GM19328 (cell line): ENCODE measurements at regions not wholly inside any gene's neighbourhood (a gene's known extent, or its start where the extent isn't known, plus 50 kb on each side); places are given as distances from the start of the nearest gene placed in this dataset.
A peak's percentile ranks its signal among the peaks of the same experiment; 100 is the strongest.

Experiments used
- ATAC-seq: cut with Tn5 transposase; IDR thresholded peaks from one replicate; pipeline ENCODE4 v1.9.1; 2021; ENCODE audit warnings: mild to moderate bottlenecking, moderate library complexity; ENCODE audit not compliant: unreplicated experiment

- ATAC-seq: no peak
Observed at GRCh38 chr7:112887976-112888375, 97.8 kb upstream of the TMEM168 start.

GRCh38 chr7:112887337-112887736, 97.1 kb upstream of the TMEM168 start:
- ATAC-seq: no peak

DNA sequence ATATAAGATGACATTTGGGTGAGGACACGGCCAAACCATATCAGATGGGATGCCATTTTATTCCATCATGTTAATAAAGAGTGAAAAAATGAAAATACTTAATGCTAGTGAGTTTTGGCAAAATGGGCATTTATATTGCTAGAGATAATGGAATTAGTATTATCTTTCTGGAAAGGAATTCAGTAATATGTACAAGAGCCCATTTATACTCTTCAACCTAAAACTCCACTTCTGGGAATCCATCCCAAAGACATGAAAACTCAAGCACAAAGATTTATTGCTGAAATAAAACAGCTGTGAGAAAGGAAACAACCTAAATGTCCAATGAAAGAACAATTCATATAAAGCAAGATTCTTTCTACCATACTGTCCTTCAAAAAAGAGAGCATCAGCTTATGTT, 96.0 kb upstream of the TMEM168 start:
- no peak for ATAC-seq

- ATAC-seq: no peak
Observed at GRCh38 chr7:112882991-112883390, 92.8 kb upstream of the TMEM168 start.

DNA sequence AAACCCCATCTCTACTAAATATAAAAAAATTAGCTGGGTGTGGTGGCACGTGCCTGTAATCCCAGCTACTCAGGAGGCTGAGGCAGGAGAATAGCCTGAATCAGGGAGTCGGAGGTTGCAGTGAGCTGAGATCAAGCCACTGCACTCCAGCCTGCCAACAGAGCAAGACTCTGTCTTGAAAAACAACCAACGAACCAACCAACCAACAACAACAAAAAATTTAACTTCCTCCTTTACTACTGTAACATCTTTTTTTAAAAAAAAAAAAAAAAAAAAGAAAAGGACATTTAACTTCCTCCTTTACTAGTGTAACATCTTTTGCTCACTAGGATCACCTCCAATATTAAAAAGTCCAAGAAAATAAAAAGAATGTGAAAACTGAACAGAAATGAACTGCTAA, 92.3 kb upstream of the TMEM168 start:
- ATAC-seq: no peak

DNA sequence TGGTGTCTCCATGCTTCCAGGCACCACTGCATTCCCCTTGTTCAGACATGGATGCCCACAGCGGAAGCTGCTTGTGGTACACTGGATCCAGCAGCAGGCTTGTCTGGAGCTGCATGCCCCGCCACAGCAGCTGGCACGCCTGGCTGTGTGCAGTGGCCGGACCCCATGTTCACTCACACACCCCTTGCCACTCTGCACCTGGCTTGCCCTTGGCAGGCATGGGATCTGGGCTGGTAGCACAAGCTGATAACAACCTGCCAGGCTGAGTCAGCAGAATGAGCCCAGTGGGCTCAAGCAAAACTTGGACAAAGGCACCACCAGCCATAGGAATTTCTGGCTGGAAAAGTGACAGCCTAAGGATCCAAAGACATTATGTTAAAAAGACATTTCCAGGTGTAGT, 91.8 kb upstream of the TMEM168 start:
- no peak for ATAC-seq

DNA sequence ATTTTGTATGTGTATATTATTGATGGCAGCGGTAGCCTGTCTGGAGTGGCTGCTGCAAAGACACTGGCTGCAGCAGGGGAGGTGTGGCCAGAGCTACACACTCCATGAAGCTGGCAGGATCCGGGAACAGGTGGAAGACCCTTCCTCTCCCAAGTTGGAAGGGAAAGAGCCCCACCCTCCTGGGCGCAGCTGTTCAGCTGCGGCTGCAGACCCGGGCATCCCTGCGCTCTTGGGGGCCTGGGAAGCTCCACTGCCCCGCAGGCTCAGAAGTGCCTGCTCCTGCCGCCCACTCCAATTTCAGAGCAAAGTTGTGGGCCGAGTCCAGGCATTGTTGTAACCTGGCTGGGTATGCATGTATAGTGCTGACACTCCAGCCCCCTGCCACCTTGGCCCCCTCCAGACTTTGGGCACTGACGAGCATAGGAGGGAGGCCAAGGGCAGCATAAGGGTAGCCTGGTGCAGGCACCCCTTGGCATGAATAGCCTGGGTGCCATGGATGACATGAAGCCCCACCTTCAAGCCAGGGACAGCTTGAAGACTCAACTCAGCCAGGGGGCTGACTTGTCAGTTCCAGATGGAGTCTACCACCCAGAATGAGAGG, 90.7 kb upstream of the TMEM168 start:
- no peak for ATAC-seq

- no peak for ATAC-seq
Observed at GRCh38 chr7:112877691-112878460, 87.7 kb upstream of the TMEM168 start.

DNA sequence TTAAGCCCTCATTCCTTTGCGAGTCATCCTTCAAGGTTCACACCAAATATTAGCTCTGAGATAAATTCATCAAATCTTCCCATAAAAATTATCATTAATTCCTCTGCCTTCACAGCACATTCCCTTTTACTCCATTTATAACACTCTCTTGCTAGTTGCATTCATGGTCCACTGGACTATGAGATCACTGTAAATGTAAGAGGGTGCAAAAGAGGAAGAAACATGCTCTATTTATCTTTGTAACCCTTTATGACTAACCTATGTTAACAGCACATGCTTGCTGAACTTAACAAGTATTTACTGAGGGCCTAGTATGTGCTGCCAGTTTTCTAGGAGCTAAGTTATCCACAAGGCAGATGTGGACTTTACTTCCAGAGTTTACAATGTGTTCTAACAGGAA, 86.7 kb upstream of the TMEM168 start:
- ATAC-seq: no peak

- no peak for ATAC-seq
Observed at GRCh38 chr7:112874909-112875308, 84.7 kb upstream of the TMEM168 start.

- ATAC-seq: peak; percentile 60
Observed at GRCh38 chr7:112873831-112874553, 83.8 kb upstream of the TMEM168 start.

DNA sequence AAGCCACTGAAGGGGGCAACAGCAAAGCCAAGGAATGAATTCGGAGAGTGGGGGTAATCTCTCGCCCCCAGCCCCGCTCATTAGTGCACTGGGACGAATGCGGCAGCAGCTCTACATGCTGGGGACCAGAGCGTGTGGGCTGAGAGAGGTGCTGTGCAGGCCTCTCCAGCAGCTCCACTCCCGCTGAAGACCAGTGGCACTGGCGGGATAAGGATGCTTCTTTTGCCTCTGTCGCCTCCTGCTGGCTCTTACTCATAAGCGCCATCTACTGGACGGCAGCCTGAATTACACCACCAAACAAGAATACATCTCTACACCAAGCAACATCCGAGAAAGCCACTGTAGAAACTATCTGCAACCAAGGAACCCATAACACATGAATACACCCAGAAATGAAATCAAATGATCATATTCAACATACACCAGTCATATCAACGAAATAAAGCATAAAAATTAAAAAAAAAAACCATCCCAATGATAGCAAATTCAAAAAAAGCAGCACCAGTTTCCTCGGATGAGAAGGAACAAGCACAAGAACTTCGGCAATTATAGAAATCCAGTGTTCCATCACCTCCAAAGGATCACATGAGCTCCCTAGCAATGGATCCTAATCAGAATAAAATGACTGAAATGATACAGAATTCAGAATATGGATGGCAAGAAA, 79.0 kb upstream of the TMEM168 start:
- no peak for ATAC-seq

DNA sequence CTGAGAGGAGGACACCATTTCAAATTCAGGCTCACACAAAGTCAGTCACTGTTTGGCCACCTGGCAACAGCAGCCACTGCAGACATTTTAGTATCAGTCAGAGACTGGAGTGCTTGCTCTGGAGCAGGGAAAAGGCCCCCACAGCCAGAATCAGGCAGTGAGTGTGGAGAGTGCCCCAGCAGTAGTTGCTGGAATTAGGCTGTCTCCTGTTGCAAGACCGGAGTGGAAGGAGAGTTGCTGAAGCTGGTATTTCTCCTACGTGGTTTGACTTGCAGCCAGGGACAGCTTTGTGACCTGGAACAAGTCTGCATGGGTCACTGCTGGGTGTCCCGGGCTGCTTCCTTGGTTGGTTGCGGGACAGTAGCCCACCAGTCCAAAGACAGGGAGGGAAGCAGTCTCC, 78.4 kb upstream of the TMEM168 start:
- ATAC-seq: no peak

DNA sequence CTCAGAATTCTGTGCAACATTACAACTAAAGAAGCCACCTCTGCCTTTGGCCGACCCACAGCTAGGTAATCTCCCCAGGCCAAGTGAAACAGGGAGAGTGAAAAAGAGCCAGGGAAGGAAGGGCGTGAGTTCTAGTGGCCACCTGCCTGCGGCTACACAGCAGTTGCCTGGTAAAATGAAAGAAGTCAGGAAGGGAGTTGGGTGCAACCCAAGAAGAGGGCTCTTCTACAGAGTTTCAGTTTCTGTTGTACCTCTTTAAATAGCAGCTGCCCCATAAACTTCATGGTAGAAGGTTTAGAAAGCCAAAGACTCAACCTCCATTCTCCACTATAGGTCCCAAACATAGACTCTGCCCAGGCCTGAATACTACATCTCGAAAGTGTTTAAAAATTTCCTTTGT, 76.2 kb upstream of the TMEM168 start:
- ATAC-seq: peak; percentile 90

GRCh38 chr7:112864380-112864779, 74.2 kb upstream of the TMEM168 start:
- no peak for ATAC-seq

DNA sequence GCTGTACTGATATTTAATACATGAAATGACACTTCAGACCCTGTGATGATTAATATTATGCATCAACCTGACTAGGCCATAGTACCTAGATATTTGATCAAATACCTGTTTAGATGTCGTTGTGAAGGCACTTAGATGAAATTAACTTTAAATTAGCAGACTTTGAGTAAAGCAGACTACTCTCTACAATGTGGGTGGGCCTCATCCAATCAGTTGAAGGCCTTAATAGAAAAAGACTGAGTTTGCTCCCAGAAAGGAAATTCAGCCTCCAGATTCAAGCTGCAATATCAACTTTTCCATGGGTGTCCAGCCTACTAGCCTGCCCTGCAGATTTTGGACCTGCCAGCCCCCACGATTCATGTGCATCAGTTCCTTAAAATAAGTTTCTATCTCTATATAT, 68.6 kb upstream of the TMEM168 start:
- no peak for ATAC-seq

GRCh38 chr7:112855227-112855626, 65.0 kb upstream of the TMEM168 start:
- ATAC-seq: no peak

- no peak for ATAC-seq
Observed at GRCh38 chr7:112854169-112854568, 64.0 kb upstream of the TMEM168 start.

GRCh38 chr7:112853422-112853821, 63.2 kb upstream of the TMEM168 start:
- ATAC-seq: no peak

- no peak for ATAC-seq
Observed at GRCh38 chr7:112843151-112843550, 53.0 kb upstream of the TMEM168 start.
